Nephron progenitor cell (in vitro differentiated cells): ENCODE measurements at regions not wholly inside any gene's neighbourhood (a gene's known extent, or its start where the extent isn't known, plus 50 kb on each side); places are given as distances from the start of the nearest gene placed in this dataset.

Experiments used
- DNase-seq: peaks from one replicate; pipeline ENCODE4 v3.0.0; 2021
- H3K27ac Mint-ChIP-seq: 2 replicates; pipeline ENCODE4 v1.8.0; 2021; ENCODE audit warnings: mild to moderate bottlenecking, moderate library complexity, mixed read lengths
- H3K27me3 Mint-ChIP-seq: 2 replicates; pipeline ENCODE4 v1.8.0; 2021; ENCODE audit warnings: mild to moderate bottlenecking, low read depth, mixed read lengths; ENCODE audit not compliant: poor library complexity
- H3K36me3 Mint-ChIP-seq: 2 replicates; pipeline ENCODE4 v1.8.0; 2021; ENCODE audit warnings: low read depth, mixed read lengths
- H3K4me1 Mint-ChIP-seq: 2 replicates; pipeline ENCODE4 v1.8.0; 2021; ENCODE audit warnings: mixed read lengths
- H3K4me3 Mint-ChIP-seq: 2 replicates; pipeline ENCODE4 v1.8.0; 2021; ENCODE audit warnings: mild to moderate bottlenecking, moderate library complexity, mixed read lengths
- H3K9me3 Mint-ChIP-seq: 2 replicates; pipeline ENCODE4 v1.8.0; 2021; ENCODE audit warnings: mild to moderate bottlenecking, moderate library complexity, mixed read lengths
- CTCF ChIP-seq: fragments of 200-600 bp; sonication (generic); IDR thresholded peaks from 2 replicates; pipeline ENCODE4 v1.5.0; 2021; ENCODE audit warnings: antibody characterized with exemption

GRCh38 chr9:78821126-78821822, 524.3 kb downstream of the PSAT1 start:
- no peaks in the 10 kb centered on the region for H3K27me3 Mint-ChIP-seq
- no peak for DNase-seq
- no peaks in the 10 kb centered on the region for H3K36me3 Mint-ChIP-seq
- no peak overlapping the region for H3K27ac Mint-ChIP-seq
- H3K4me1 Mint-ChIP-seq = peaks cover 20% of the 10 kb centered on the region
- TF ChIP-seq CTCF = peak; percentile 66
- H3K4me3 Mint-ChIP-seq = no peak overlapping the region
- no peaks in the 10 kb centered on the region for H3K9me3 Mint-ChIP-seq

- no peak for TF ChIP-seq CTCF
- Mint-ChIP-seq H3K9me3 (no peaks in the 10 kb centered on the region), H3K27me3 (no peaks in the 10 kb centered on the region), H3K4me1 (peaks cover 15% of the 10 kb centered on the region), H3K36me3 (no peaks in the 10 kb centered on the region), H3K4me3 (no peak overlapping the region), H3K27ac (no peak overlapping the region)
- no peak for DNase-seq
These were observed 529.6 kb downstream of the PSAT1 start for GRCh38 chr9:78826527-78826926.

GRCh38 chr9:78828521-78828920, 531.6 kb downstream of the PSAT1 start:
- TF ChIP-seq CTCF = no peak
- H3K36me3 Mint-ChIP-seq = no peaks in the 10 kb centered on the region
- no peaks in the 10 kb centered on the region for H3K27me3 Mint-ChIP-seq
- no peaks in the 10 kb centered on the region for H3K4me1 Mint-ChIP-seq
- no peaks in the 10 kb centered on the region for H3K9me3 Mint-ChIP-seq
- no peak for DNase-seq
- no peak overlapping the region for H3K27ac Mint-ChIP-seq
- no peak overlapping the region for H3K4me3 Mint-ChIP-seq

- Mint-ChIP-seq H3K27me3 (no peaks in the 10 kb centered on the region), H3K27ac (no peak overlapping the region), H3K9me3 (no peaks in the 10 kb centered on the region), H3K4me1 (no peaks in the 10 kb centered on the region), H3K36me3 (no peaks in the 10 kb centered on the region), H3K4me3 (no peak overlapping the region)
- TF ChIP-seq CTCF = no peak
- DNase-seq = no peak
These were observed 533.4 kb downstream of the PSAT1 start for GRCh38 chr9:78830301-78830700.

- no peak for DNase-seq
- TF ChIP-seq CTCF = no peak
- Mint-ChIP-seq H3K36me3 (no peaks in the 10 kb centered on the region), H3K9me3 (no peaks in the 10 kb centered on the region), H3K27ac (no peak overlapping the region), H3K4me1 (no peaks in the 10 kb centered on the region), H3K4me3 (no peak overlapping the region), H3K27me3 (no peaks in the 10 kb centered on the region)
These were observed 534.8 kb downstream of the PSAT1 start for GRCh38 chr9:78831726-78832125.

GRCh38 chr9:78835928-78836450, 539.1 kb downstream of the PSAT1 start:
- no peak for TF ChIP-seq CTCF
- Mint-ChIP-seq H3K9me3 (no peaks in the 10 kb centered on the region), H3K4me1 (no peaks in the 10 kb centered on the region), H3K27ac (no peak overlapping the region), H3K4me3 (no peak overlapping the region), H3K36me3 (no peaks in the 10 kb centered on the region), H3K27me3 (no peaks in the 10 kb centered on the region)
- no peak for DNase-seq
